Breast epithelium (tissue), 3 donors: ENCODE measurements at regions not wholly inside any gene's neighbourhood (a gene's known extent, or its start where the extent isn't known, plus 50 kb on each side); places are given as distances from the start of the nearest gene placed in this dataset.

Experiments used
- CTCF ChIP-seq, 3 donors: fragments of 450-650 bp; IDR thresholded peaks; one replicate each; pipeline ENCODE4 v1.5.1; 2016 to 2017; ENCODE audit warnings: antibody characterized with exemption in 3 of 3, mild to moderate bottlenecking in 3 of 3, moderate library complexity in 3 of 3
- POLR2A ChIP-seq: fragments of 450-650 bp; IDR thresholded peaks from one replicate; pipeline ENCODE4 v1.6.1; 2016; ENCODE audit warnings: antibody characterized with exemption, mild to moderate bottlenecking, moderate library complexity
- POLR2AphosphoS5 ChIP-seq, 3 donors: sonication (generic); formaldehyde crosslinking; IDR thresholded peaks; one replicate each; pipeline ENCODE4 v1.6.1; 2017; ENCODE audit warnings: antibody characterized with exemption in 3 of 3

GRCh38 chr6:66390393-66390792 is 683.4 kb upstream of the EYS start:
- no peak for TF ChIP-seq CTCF (IDR thresholded peaks at IDR 0.05)
- TF ChIP-seq POLR2A: no peak
- no peak for TF ChIP-seq POLR2AphosphoS5 (IDR thresholded peaks at IDR 0.05)
